ENCODE measurements at regions not wholly inside any gene's neighbourhood (a gene's known extent, or its start where the extent isn't known, plus 50 kb on each side); places are given as distances from the start of the nearest gene placed in this dataset.

- Histone ChIP-seq H4K20me1 (ENCODE audit: control insufficient read depth, extremely low read depth, insufficient read depth, low read length) (no peaks in the 10 kb centered on the region), H3K79me2 (ENCODE audit: control insufficient read depth, insufficient read depth, low read length) (no peaks in the 10 kb centered on the region), H3K27me3 (ENCODE audit: control insufficient read depth, extremely low read depth, insufficient read depth, low read length) (no peaks in the 10 kb centered on the region), H3K4me3 (ENCODE audit: control insufficient read depth in 2 of 3, extremely low read depth in 1 of 3, insufficient read depth in 2 of 3, low read depth in 1 of 3, low read length in 3 of 3) (no peak overlapping the region), H3K27ac (ENCODE audit: control insufficient read depth, insufficient read depth, low read length) (no peak overlapping the region), H3K9me1 (ENCODE audit: control insufficient read depth, extremely low read depth, insufficient read depth, low read length) (no peaks in the 10 kb centered on the region), H3K36me3 (ENCODE audit: control insufficient read depth in 2 of 2, extremely low read depth in 1 of 2, insufficient read depth in 2 of 2, low read length in 2 of 2) (no peaks in the 10 kb centered on the region), H3K9ac (ENCODE audit: control insufficient read depth, extremely low read depth, insufficient read depth, low read length) (no peak overlapping the region), H3K4me2 (ENCODE audit: control insufficient read depth, extremely low read depth, insufficient read depth, low read depth, low read length) (no peak overlapping the region), H3K9me3 (ENCODE audit: control insufficient read depth, low read depth, low read length) (peaks cover 2% of the 10 kb centered on the region), H3K4me1 (ENCODE audit: control insufficient read depth, extremely low read depth, insufficient read depth, low read length) (no peaks in the 10 kb centered on the region), H2AFZ (ENCODE audit: control insufficient read depth, low read length) (no peak overlapping the region)
- FAIRE-seq (no peak), DNase-seq (ENCODE audit: low read depth, low spot score) (no peak)
- no peak for TF ChIP-seq CTCF (optimal IDR thresholded peaks at IDR 0.05 in 1 of 3, IDR thresholded peaks at IDR 0.05 in 1 of 3, conservative IDR thresholded peaks at IDR 0.05 in 1 of 3; ENCODE audit: extremely low read depth in 1 of 3, insufficient read depth in 2 of 3, low read length in 3 of 3)
- TF ChIP-seq EZH2 (IDR thresholded peaks at IDR 0.05; ENCODE audit: low read length): no peak
- dilution Hi-C loops (cut with MboI; ENCODE audit: extremely low pct_ligation_motif_present, low sequenced_read_pairs): no loop called here
These were observed 1279.0 kb upstream of the LRRTM1 start for GRCh38 chr2:81583311-81584108.

- Histone ChIP-seq H3K27me3 (ENCODE audit: control insufficient read depth, extremely low read depth, insufficient read depth, low read length) (no peaks in the 10 kb centered on the region), H4K20me1 (ENCODE audit: control insufficient read depth, extremely low read depth, insufficient read depth, low read length) (no peaks in the 10 kb centered on the region), H3K4me1 (ENCODE audit: control insufficient read depth, extremely low read depth, insufficient read depth, low read length) (no peaks in the 10 kb centered on the region), H3K4me2 (ENCODE audit: control insufficient read depth, extremely low read depth, insufficient read depth, low read depth, low read length) (no peak overlapping the region), H3K27ac (ENCODE audit: control insufficient read depth, insufficient read depth, low read length) (no peak overlapping the region), H3K79me2 (ENCODE audit: control insufficient read depth, insufficient read depth, low read length) (no peaks in the 10 kb centered on the region), H3K4me3 (ENCODE audit: control insufficient read depth in 2 of 3, extremely low read depth in 1 of 3, insufficient read depth in 2 of 3, low read depth in 1 of 3, low read length in 3 of 3) (no peak overlapping the region), H3K9ac (ENCODE audit: control insufficient read depth, extremely low read depth, insufficient read depth, low read length) (no peak overlapping the region), H3K9me1 (ENCODE audit: control insufficient read depth, extremely low read depth, insufficient read depth, low read length) (no peaks in the 10 kb centered on the region), H3K36me3 (ENCODE audit: control insufficient read depth in 2 of 2, extremely low read depth in 1 of 2, insufficient read depth in 2 of 2, low read length in 2 of 2) (no peaks in the 10 kb centered on the region), H3K9me3 (ENCODE audit: control insufficient read depth, low read depth, low read length) (no peaks in the 10 kb centered on the region), H2AFZ (ENCODE audit: control insufficient read depth, low read length) (no peak overlapping the region)
- no peak for TF ChIP-seq CTCF (optimal IDR thresholded peaks at IDR 0.05 in 1 of 3, IDR thresholded peaks at IDR 0.05 in 1 of 3, conservative IDR thresholded peaks at IDR 0.05 in 1 of 3; ENCODE audit: extremely low read depth in 1 of 3, insufficient read depth in 2 of 3, low read length in 3 of 3)
- TF ChIP-seq EZH2 (IDR thresholded peaks at IDR 0.05; ENCODE audit: low read length): no peak
- dilution Hi-C loops (cut with MboI; ENCODE audit: extremely low pct_ligation_motif_present, low sequenced_read_pairs): no loop called here
- DNase-seq (ENCODE audit: low read depth, low spot score) (no peak), FAIRE-seq (no peak)
These were observed 1272.2 kb upstream of the LRRTM1 start for GRCh38 chr2:81576713-81577112.
